HCT116 (cell line): ENCODE measurements at regions not wholly inside any gene's neighbourhood (a gene's known extent, or its start where the extent isn't known, plus 50 kb on each side); places are given as distances from the start of the nearest gene placed in this dataset.
"Not testable (repeated sequence)": the region's sequence is repeated elsewhere in the genome, so short reads cannot be mapped to it uniquely, and the experiment has no call there.

ENCODE experiments used
- ATAC-seq: fragments of 200-7000 bp; cut with Tn5 transposase; 2 replicates; pipeline ENCODE4 v1.9.1; 2020; ENCODE audit warnings: mild to moderate bottlenecking, moderate library complexity
- BruUV-seq: library from RNA; stranded (reverse); fragments of 400-500 nt; replicated peaks from 2 replicates; lab custom pipeline; 2021; lab: Mats Ljungman, UMichigan
- CTCF ChIA-PET: fragments of 300-600 bp; sonication (Branson Sonifier 250); formaldehyde crosslinking; loops from one replicate; lab custom pipeline; 2021; ENCODE audit warnings: antibody characterized with exemption; lab: Charles Lee
- POLR2A ChIA-PET: fragments of 300-600, 350-600 bp; sonication (Branson Sonifier 250); formaldehyde crosslinking; loops from one replicate; lab custom pipeline; 2021; ENCODE audit warnings: antibody characterized with exemption; lab: Charles Lee
- RAD21 ChIA-PET, 2 experiments: fragments of 300-600 bp; sonication (Branson Sonifier 250); formaldehyde crosslinking; loops; one replicate each; lab custom pipeline; 2023; ENCODE audit warnings: low total read pairs in 2 of 2; ENCODE audit not compliant: uncharacterized antibody in 2 of 2, unreplicated experiment in 2 of 2, low non-redundant PET in 1 of 2; lab: Charles Lee
- DNase-seq: peaks from one replicate; pipeline ENCODE4 v3.0.0-alpha.2; 2010; ENCODE audit warnings: low read depth, low spot score
- H2AFZ ChIP-seq: fragments of 200-600 bp; shearing (Covaris generic), sonication (generic); 2 replicates; pipeline ENCODE4 v1.6.1; 2017; ENCODE audit warnings: low read depth, mixed run types, mixed read lengths, antibody characterized with exemption, low read length; ENCODE audit not compliant: poor library complexity, severe bottlenecking
- H3K27ac ChIP-seq: 2 replicates; pipeline ENCODE4 v1.5.1; 2012; ENCODE audit warnings: low read depth, low read length
- H3K27me3 ChIP-seq: fragments of 200-600 bp; sonication (generic); 2 replicates; pipeline ENCODE4 v1.6.1; 2016; ENCODE audit warnings: mixed run types, low read length, mixed read lengths; ENCODE audit not compliant: insufficient read depth
- H3K36me3 ChIP-seq, 2 experiments: fragments of 200-500 bp in 1 of 2; fragments of 200-600 bp in 1 of 2; sonication (Bioruptor generic) in 1 of 2; sonication (generic) in 1 of 2; 2 replicates each; pipeline versions ENCODE4 v1.5.1 to v1.6.1; 2014 to 2016; ENCODE audit warnings: low read length in 2 of 2, inconsistent platforms in 1 of 2, mixed read lengths in 1 of 2, mixed run types in 1 of 2; ENCODE audit not compliant: insufficient read depth in 2 of 2, control insufficient read depth in 1 of 2
- H3K4me1 ChIP-seq, 2 experiments: fragments of 200-600 bp in 1 of 2; sonication (generic) in 1 of 2; 2 replicates each; pipeline versions ENCODE4 v1.5.1 to v1.6.1; 2012 to 2017; ENCODE audit warnings: low read length in 2 of 2, inconsistent platforms in 1 of 2, mild to moderate bottlenecking in 1 of 2, mixed read lengths in 1 of 2, mixed run types in 1 of 2, moderate library complexity in 1 of 2; ENCODE audit not compliant: insufficient read depth in 2 of 2, control insufficient read depth in 1 of 2
- H3K4me2 ChIP-seq: fragments of 200-600 bp; sonication (generic); 2 replicates; pipeline ENCODE4 v1.6.1; 2017; ENCODE audit warnings: mixed run types, low read length, mixed read lengths
- H3K4me3 ChIP-seq, 2 experiments: fragments of 200-600 bp in 1 of 2; sonication (generic) in 1 of 2; replicated peaks in 1 of 2; 2 replicates each; pipeline ENCODE4 v1.5.1; 2011 to 2016; ENCODE audit warnings: low read length in 2 of 2, control low read depth in 1 of 2, low read depth in 1 of 2, mild to moderate bottlenecking in 1 of 2, mixed read lengths in 1 of 2, mixed run types in 1 of 2
- H3K79me2 ChIP-seq: fragments of 200-600 bp; sonication (generic); 2 replicates; pipeline ENCODE4 v1.6.1; 2017; ENCODE audit warnings: mild to moderate bottlenecking, mixed run types, low read length, moderate library complexity, mixed read lengths; ENCODE audit not compliant: insufficient read depth
- H3K9ac ChIP-seq: fragments of 200-600 bp; sonication (generic); 2 replicates; pipeline ENCODE4 v1.6.1; 2016; ENCODE audit warnings: low read length, mixed read lengths
- H3K9me2 ChIP-seq: fragments of 200-600 bp; sonication (generic), shearing (Covaris generic); 2 replicates; pipeline ENCODE4 v1.6.1; 2017; ENCODE audit warnings: mixed run types, mild to moderate bottlenecking, moderate library complexity; ENCODE audit not compliant: insufficient read depth
- H3K9me3 ChIP-seq, 2 experiments: fragments of 200-500 bp in 1 of 2; fragments of 200-600 bp in 1 of 2; sonication (Bioruptor generic) in 1 of 2; sonication (generic) in 1 of 2; 2 replicates each; pipeline ENCODE4 v1.6.1; 2014 to 2017; ENCODE audit warnings: low read length in 2 of 2, mixed read lengths in 2 of 2, inconsistent platforms in 1 of 2, low read depth in 1 of 2, mild to moderate bottlenecking in 1 of 2, mixed run types in 1 of 2, moderate library complexity in 1 of 2; ENCODE audit not compliant: control insufficient read depth in 1 of 2, insufficient read depth in 1 of 2
- H4K20me1 ChIP-seq: fragments of 200-600 bp; sonication (generic), shearing (Covaris generic); 2 replicates; pipeline ENCODE4 v1.6.1; 2017; ENCODE audit warnings: mixed run types, mild to moderate bottlenecking, moderate library complexity; ENCODE audit not compliant: insufficient read depth
- EGR1 ChIP-seq: IDR thresholded peaks from 2 replicates; pipeline ENCODE4 v1.6.1; 2012; ENCODE audit warnings: low read depth
- EZH2 ChIP-seq: fragments of 200-600 bp; sonication (generic); IDR thresholded peaks from 2 replicates; pipeline ENCODE4 v1.6.1; 2017; ENCODE audit warnings: antibody characterized with exemption, mixed run types
- EZH2phosphoT487 ChIP-seq: fragments of 200-600 bp; IDR thresholded peaks from 2 replicates; pipeline ENCODE4 v1.6.1; 2018; ENCODE audit warnings: antibody characterized with exemption, borderline replicate concordance
- POLR2AphosphoS5 ChIP-seq: IDR thresholded peaks from 2 replicates; pipeline ENCODE4 v1.6.1; 2011; ENCODE audit warnings: mild to moderate bottlenecking, low read depth, low read length, moderate library complexity
- SRF ChIP-seq: IDR thresholded peaks from 2 replicates; pipeline ENCODE4 v1.6.1; 2012; ENCODE audit warnings: low read depth
- TCF7L2 ChIP-seq: IDR thresholded peaks from 2 replicates; pipeline ENCODE4 v1.7.0; 2011; ENCODE audit warnings: borderline replicate concordance, inconsistent platforms; ENCODE audit not compliant: insufficient read depth, insufficient read length; ENCODE audit errors: extremely low read depth
- ZFX ChIP-seq: fragments of 450-650 bp; IDR thresholded peaks from 2 replicates; pipeline ENCODE4 v1.6.1; 2017
- ZNF274 ChIP-seq: fragments of 200-500 bp; sonication (Bioruptor generic); IDR thresholded peaks from 2 replicates; pipeline ENCODE4 v1.6.1; 2014; ENCODE audit warnings: mild to moderate bottlenecking, low read depth, low read length, inconsistent platforms
- intact Hi-C: fragments of 100-400 bp; cut with micrococcal nuclease; formaldehyde crosslinking; loops from 2 replicates; pipeline ENCODE4 v1.10.0; 2022
- TF ChIP-seq, protein P1 (sequence below): IDR thresholded peaks from 2 replicates; pipeline ENCODE4 v1.6.1; 2012
- TF ChIP-seq, protein P2 (sequence below): IDR thresholded peaks from 2 replicates; pipeline ENCODE4 v1.6.1; 2012; ENCODE audit warnings: low read depth
- TF ChIP-seq, protein P3 (sequence below), 3 experiments: fragments of 200-600 bp in 1 of 3; sonication (generic) in 1 of 3; IDR thresholded peaks in 2 of 3; conservative IDR thresholded peaks in 1 of 3; 2 replicates each; pipeline ENCODE4 v1.5.1; 2012 to 2017; ENCODE audit warnings: low read depth in 2 of 3, low read length in 2 of 3, antibody characterized with exemption in 1 of 3, borderline replicate concordance in 1 of 3, control low read depth in 1 of 3, mild to moderate bottlenecking in 1 of 3, mixed read lengths in 1 of 3, mixed run types in 1 of 3, moderate library complexity in 1 of 3; ENCODE audit not compliant: insufficient read depth in 1 of 3

DNA sequence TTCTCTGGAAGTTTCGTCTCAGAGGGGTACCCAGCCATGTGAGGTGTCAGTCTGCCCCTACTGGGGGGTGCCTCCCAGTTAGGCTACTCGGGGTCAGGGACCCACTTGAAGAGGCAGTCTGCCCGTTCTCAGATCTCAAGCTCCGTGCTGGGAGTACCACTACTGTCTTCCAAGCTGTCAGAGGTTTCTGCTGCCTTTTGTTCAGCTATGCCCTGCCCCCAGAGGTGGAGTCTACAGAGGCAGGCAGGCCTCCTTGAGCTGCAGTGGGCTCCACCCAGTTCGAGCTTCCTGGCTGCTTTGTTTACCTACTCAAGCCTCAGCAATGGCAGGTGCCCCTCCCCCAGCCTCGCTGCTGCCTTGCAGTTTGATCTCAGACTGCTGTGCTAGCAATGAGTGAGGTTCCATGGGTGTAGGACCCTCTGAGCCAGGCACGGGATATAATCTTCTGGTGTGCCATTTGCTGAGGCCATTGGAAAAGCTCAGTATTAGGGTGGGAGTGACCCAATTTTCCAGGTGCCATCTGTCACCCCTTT is 71.0 kb upstream of the SH3GLB1 start:
- H3K4me1 ChIP-seq, H3K27ac ChIP-seq, H3K36me3 ChIP-seq, H2AFZ ChIP-seq, H3K9me3 ChIP-seq, ATAC-seq, H3K9me2 ChIP-seq, RAD21 ChIA-PET, H3K4me3 ChIP-seq, intact Hi-C loops, H3K27me3 ChIP-seq, BruUV-seq, POLR2A ChIA-PET, CTCF ChIA-PET, H3K4me2 ChIP-seq, H4K20me1 ChIP-seq, H3K79me2 ChIP-seq, DNase-seq, H3K9ac ChIP-seq: not testable (repeated sequence)

DNA sequence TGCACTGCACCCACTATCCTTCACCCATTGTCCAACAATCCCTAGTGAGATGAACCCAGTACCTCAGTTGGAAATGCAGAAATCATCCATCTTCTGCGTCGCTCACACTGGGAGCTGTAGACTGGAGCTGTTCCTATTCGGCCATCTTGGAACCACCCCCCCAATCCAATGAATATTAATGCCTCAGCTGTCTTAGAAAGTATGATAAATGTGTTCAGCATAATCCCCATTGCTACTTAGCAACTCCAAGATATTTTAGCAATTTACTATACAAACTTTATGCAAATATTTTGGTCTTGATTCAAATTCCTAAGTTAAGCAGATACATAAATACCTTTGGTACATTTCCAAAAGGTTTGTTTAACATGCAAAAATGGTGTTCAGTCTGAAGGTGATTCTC is 70.5 kb upstream of the SH3GLB1 start:
- Histone ChIP-seq H3K9me3 (no peaks in the 10 kb centered on the region), H3K9ac (no peak overlapping the region), H4K20me1 (no peaks in the 10 kb centered on the region), H3K27me3 (no peaks in the 10 kb centered on the region), H3K4me1 (no peaks in the 10 kb centered on the region), H3K27ac (no peak overlapping the region), H3K36me3 (no peaks in the 10 kb centered on the region), H3K9me2 (no peaks in the 10 kb centered on the region), H3K4me2 (no peak overlapping the region), H3K79me2 (no peaks in the 10 kb centered on the region), H3K4me3 (no peak overlapping the region), H2AFZ (no peak overlapping the region)
- intact Hi-C loops = no loop called here
- no TSS peak for BruUV-seq
- POLR2A ChIA-PET = no interaction called here
- CTCF ChIA-PET = no interaction called here
- no peak for DNase-seq
- RAD21 ChIA-PET = no interaction called here
- no peak for ATAC-seq
- TF ChIP-seq EGR1 (no peak), EZH2 (no peak), ZNF274 (no peak), TCF7L2 (no peak), SRF (no peak), EZH2phosphoT487 (no peak), POLR2AphosphoS5 (no peak), ZFX (no peak)
- TF ChIP-seq, protein P1, sequence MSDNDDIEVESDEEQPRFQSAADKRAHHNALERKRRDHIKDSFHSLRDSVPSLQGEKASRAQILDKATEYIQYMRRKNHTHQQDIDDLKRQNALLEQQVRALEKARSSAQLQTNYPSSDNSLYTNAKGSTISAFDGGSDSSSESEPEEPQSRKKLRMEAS = no peak
- TF ChIP-seq, protein P2, sequence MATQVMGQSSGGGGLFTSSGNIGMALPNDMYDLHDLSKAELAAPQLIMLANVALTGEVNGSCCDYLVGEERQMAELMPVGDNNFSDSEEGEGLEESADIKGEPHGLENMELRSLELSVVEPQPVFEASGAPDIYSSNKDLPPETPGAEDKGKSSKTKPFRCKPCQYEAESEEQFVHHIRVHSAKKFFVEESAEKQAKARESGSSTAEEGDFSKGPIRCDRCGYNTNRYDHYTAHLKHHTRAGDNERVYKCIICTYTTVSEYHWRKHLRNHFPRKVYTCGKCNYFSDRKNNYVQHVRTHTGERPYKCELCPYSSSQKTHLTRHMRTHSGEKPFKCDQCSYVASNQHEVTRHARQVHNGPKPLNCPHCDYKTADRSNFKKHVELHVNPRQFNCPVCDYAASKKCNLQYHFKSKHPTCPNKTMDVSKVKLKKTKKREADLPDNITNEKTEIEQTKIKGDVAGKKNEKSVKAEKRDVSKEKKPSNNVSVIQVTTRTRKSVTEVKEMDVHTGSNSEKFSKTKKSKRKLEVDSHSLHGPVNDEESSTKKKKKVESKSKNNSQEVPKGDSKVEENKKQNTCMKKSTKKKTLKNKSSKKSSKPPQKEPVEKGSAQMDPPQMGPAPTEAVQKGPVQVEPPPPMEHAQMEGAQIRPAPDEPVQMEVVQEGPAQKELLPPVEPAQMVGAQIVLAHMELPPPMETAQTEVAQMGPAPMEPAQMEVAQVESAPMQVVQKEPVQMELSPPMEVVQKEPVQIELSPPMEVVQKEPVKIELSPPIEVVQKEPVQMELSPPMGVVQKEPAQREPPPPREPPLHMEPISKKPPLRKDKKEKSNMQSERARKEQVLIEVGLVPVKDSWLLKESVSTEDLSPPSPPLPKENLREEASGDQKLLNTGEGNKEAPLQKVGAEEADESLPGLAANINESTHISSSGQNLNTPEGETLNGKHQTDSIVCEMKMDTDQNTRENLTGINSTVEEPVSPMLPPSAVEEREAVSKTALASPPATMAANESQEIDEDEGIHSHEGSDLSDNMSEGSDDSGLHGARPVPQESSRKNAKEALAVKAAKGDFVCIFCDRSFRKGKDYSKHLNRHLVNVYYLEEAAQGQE = no peak
- TF ChIP-seq, protein P3, sequence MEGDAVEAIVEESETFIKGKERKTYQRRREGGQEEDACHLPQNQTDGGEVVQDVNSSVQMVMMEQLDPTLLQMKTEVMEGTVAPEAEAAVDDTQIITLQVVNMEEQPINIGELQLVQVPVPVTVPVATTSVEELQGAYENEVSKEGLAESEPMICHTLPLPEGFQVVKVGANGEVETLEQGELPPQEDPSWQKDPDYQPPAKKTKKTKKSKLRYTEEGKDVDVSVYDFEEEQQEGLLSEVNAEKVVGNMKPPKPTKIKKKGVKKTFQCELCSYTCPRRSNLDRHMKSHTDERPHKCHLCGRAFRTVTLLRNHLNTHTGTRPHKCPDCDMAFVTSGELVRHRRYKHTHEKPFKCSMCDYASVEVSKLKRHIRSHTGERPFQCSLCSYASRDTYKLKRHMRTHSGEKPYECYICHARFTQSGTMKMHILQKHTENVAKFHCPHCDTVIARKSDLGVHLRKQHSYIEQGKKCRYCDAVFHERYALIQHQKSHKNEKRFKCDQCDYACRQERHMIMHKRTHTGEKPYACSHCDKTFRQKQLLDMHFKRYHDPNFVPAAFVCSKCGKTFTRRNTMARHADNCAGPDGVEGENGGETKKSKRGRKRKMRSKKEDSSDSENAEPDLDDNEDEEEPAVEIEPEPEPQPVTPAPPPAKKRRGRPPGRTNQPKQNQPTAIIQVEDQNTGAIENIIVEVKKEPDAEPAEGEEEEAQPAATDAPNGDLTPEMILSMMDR (IDR thresholded peaks at IDR 0.05 in 2 of 3, conservative IDR thresholded peaks at IDR 0.05 in 1 of 3; ENCODE audit: borderline replicate concordance in 1 of 3, insufficient read depth in 1 of 3, low read depth in 2 of 3, low read length in 2 of 3) = no peak
